GM19397 (cell line): ENCODE measurements at regions not wholly inside any gene's neighbourhood (a gene's known extent, or its start where the extent isn't known, plus 50 kb on each side); places are given as distances from the start of the nearest gene placed in this dataset.

Experiments used
- ATAC-seq: cut with Tn5 transposase; IDR thresholded peaks from one replicate; pipeline ENCODE4 v1.9.1; 2021; ENCODE audit warnings: mild to moderate bottlenecking, moderate library complexity; ENCODE audit not compliant: unreplicated experiment

GRCh38 chr4:4641661-4642495 is 100.0 kb upstream of the STX18 start:
- no peak for ATAC-seq

GRCh38 chr4:4641254-4641653 is 99.4 kb upstream of the STX18 start:
- ATAC-seq: no peak

- no peak for ATAC-seq
Measured at GRCh38 chr4:4640692-4641091, 98.8 kb upstream of the STX18 start.

GRCh38 chr4:4639370-4639769 is 97.5 kb upstream of the STX18 start:
- no peak for ATAC-seq

GRCh38 chr4:4637710-4638109 is 95.9 kb upstream of the STX18 start:
- no peak for ATAC-seq

GRCh38 chr4:4633431-4633830 is 91.6 kb upstream of the STX18 start:
- ATAC-seq: no peak

GRCh38 chr4:4631150-4631549 is 89.3 kb upstream of the STX18 start:
- peak; percentile 67 for ATAC-seq

- ATAC-seq: no peak
Measured at GRCh38 chr4:4627906-4628305, 86.1 kb upstream of the STX18 start.

- no peak for ATAC-seq
Measured at GRCh38 chr4:4627111-4627510, 85.3 kb upstream of the STX18 start.

GRCh38 chr4:4625488-4625887 is 83.6 kb upstream of the STX18 start:
- ATAC-seq: no peak

- no peak for ATAC-seq
Measured at GRCh38 chr4:4624276-4624897, 82.5 kb upstream of the STX18 start.

GRCh38 chr4:4619821-4620220 is 78.0 kb upstream of the STX18 start:
- ATAC-seq: no peak

GRCh38 chr4:4618847-4619246 is 77.0 kb upstream of the STX18 start:
- ATAC-seq: no peak

GRCh38 chr4:4614925-4615678 is 73.3 kb upstream of the STX18 start:
- ATAC-seq: no peak

- no peak for ATAC-seq
Measured at GRCh38 chr4:4613641-4614286, 71.9 kb upstream of the STX18 start.

- no peak for ATAC-seq
Measured at GRCh38 chr4:4613126-4613465, 71.2 kb upstream of the STX18 start.

- no peak for ATAC-seq
Measured at GRCh38 chr4:4610672-4611071, 68.8 kb upstream of the STX18 start.

GRCh38 chr4:4609622-4610334 is 67.9 kb upstream of the STX18 start:
- no peak for ATAC-seq

GRCh38 chr4:4608214-4608537 is 66.3 kb upstream of the STX18 start:
- no peak for ATAC-seq

GRCh38 chr4:4607336-4608213 is 65.7 kb upstream of the STX18 start:
- ATAC-seq: no peak
